ENCODE measurements at regions not wholly inside any gene's neighbourhood (a gene's known extent, or its start where the extent isn't known, plus 50 kb on each side); places are given as distances from the start of the nearest gene placed in this dataset.

- TF ChIP-seq, protein P1, sequence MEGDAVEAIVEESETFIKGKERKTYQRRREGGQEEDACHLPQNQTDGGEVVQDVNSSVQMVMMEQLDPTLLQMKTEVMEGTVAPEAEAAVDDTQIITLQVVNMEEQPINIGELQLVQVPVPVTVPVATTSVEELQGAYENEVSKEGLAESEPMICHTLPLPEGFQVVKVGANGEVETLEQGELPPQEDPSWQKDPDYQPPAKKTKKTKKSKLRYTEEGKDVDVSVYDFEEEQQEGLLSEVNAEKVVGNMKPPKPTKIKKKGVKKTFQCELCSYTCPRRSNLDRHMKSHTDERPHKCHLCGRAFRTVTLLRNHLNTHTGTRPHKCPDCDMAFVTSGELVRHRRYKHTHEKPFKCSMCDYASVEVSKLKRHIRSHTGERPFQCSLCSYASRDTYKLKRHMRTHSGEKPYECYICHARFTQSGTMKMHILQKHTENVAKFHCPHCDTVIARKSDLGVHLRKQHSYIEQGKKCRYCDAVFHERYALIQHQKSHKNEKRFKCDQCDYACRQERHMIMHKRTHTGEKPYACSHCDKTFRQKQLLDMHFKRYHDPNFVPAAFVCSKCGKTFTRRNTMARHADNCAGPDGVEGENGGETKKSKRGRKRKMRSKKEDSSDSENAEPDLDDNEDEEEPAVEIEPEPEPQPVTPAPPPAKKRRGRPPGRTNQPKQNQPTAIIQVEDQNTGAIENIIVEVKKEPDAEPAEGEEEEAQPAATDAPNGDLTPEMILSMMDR (IDR thresholded peaks at IDR 0.05; ENCODE audit: low read length): no peak
- no peak for TF ChIP-seq EZH2phosphoT487 (IDR thresholded peaks at IDR 0.05; ENCODE audit: low read length)
- no peak for TF ChIP-seq EZH2 (optimal IDR thresholded peaks at IDR 0.05; ENCODE audit: low read depth, low read length)
Measured at GRCh38 chr2:234308813-234309195, 188.1 kb downstream of the ARL4C start.
